Hepatocyte (in vitro differentiated cells): ENCODE measurements at regions not wholly inside any gene's neighbourhood (a gene's known extent, or its start where the extent isn't known, plus 50 kb on each side); places are given as distances from the start of the nearest gene placed in this dataset.

Experiments used
- EZH2 ChIP-seq: fragments of 200-600 bp; sonication (generic); IDR thresholded peaks from 2 replicates; pipeline ENCODE4 v1.6.1; 2016; ENCODE audit warnings: antibody characterized with exemption, mild to moderate bottlenecking, borderline replicate concordance
- EZH2phosphoT487 ChIP-seq: fragments of 200-600 bp; sonication (generic); IDR thresholded peaks from one replicate; pipeline ENCODE4 v1.6.1; 2018; ENCODE audit warnings: antibody characterized with exemption, mild to moderate bottlenecking, low read depth, moderate library complexity; ENCODE audit not compliant: unreplicated experiment, severe bottlenecking
- TF ChIP-seq, protein P1 (sequence below): fragments of 200-600 bp; sonication (generic); IDR thresholded peaks from 2 replicates; pipeline ENCODE4 v1.5.1; 2016; ENCODE audit warnings: antibody characterized with exemption, mild to moderate bottlenecking; ENCODE audit not compliant: poor library complexity

GRCh38 chr2:122480501-122481243, 725.2 kb downstream of the TSN start:
- no peak for TF ChIP-seq EZH2
- TF ChIP-seq, protein P1, sequence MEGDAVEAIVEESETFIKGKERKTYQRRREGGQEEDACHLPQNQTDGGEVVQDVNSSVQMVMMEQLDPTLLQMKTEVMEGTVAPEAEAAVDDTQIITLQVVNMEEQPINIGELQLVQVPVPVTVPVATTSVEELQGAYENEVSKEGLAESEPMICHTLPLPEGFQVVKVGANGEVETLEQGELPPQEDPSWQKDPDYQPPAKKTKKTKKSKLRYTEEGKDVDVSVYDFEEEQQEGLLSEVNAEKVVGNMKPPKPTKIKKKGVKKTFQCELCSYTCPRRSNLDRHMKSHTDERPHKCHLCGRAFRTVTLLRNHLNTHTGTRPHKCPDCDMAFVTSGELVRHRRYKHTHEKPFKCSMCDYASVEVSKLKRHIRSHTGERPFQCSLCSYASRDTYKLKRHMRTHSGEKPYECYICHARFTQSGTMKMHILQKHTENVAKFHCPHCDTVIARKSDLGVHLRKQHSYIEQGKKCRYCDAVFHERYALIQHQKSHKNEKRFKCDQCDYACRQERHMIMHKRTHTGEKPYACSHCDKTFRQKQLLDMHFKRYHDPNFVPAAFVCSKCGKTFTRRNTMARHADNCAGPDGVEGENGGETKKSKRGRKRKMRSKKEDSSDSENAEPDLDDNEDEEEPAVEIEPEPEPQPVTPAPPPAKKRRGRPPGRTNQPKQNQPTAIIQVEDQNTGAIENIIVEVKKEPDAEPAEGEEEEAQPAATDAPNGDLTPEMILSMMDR: no peak
- no peak for TF ChIP-seq EZH2phosphoT487
